ENCODE measurements at regions not wholly inside any gene's neighbourhood (a gene's known extent, or its start where the extent isn't known, plus 50 kb on each side); places are given as distances from the start of the nearest gene placed in this dataset.

- H2AFZ ChIP-seq: no peak overlapping the region
- TF ChIP-seq, protein P1, sequence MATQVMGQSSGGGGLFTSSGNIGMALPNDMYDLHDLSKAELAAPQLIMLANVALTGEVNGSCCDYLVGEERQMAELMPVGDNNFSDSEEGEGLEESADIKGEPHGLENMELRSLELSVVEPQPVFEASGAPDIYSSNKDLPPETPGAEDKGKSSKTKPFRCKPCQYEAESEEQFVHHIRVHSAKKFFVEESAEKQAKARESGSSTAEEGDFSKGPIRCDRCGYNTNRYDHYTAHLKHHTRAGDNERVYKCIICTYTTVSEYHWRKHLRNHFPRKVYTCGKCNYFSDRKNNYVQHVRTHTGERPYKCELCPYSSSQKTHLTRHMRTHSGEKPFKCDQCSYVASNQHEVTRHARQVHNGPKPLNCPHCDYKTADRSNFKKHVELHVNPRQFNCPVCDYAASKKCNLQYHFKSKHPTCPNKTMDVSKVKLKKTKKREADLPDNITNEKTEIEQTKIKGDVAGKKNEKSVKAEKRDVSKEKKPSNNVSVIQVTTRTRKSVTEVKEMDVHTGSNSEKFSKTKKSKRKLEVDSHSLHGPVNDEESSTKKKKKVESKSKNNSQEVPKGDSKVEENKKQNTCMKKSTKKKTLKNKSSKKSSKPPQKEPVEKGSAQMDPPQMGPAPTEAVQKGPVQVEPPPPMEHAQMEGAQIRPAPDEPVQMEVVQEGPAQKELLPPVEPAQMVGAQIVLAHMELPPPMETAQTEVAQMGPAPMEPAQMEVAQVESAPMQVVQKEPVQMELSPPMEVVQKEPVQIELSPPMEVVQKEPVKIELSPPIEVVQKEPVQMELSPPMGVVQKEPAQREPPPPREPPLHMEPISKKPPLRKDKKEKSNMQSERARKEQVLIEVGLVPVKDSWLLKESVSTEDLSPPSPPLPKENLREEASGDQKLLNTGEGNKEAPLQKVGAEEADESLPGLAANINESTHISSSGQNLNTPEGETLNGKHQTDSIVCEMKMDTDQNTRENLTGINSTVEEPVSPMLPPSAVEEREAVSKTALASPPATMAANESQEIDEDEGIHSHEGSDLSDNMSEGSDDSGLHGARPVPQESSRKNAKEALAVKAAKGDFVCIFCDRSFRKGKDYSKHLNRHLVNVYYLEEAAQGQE (IDR thresholded peaks at IDR 0.05; ENCODE audit: unreplicated experiment): no peak
- TF ChIP-seq STAT1 (IDR thresholded peaks at IDR 0.05; ENCODE audit: unreplicated experiment): no peak
- no peak for TF ChIP-seq ZNF331 (CRISPR knock-in tag; IDR thresholded peaks at IDR 0.05; ENCODE audit: low read depth)
- no peak for TF ChIP-seq POLR2AphosphoS5 (IDR thresholded peaks at IDR 0.05; ENCODE audit: low read depth)
- H3K27ac ChIP-seq (ENCODE audit: low read depth): no peak overlapping the region
- ATAC-seq (no peak), DNase-seq (ENCODE audit: low spot score) (no peak)
- H3K79me2 ChIP-seq (replicated peaks; ENCODE audit: insufficient read depth): no peaks in the 10 kb centered on the region
- Mint-ChIP-seq H3K36me3 (ENCODE audit: low read depth) (no peaks in the 10 kb centered on the region), H3K9me3 (no peaks in the 10 kb centered on the region), H3K4me1 (peaks cover 22% of the 10 kb centered on the region), H3K4me3 (no peak overlapping the region), H3K27ac (no peak overlapping the region), H3K27me3 (ENCODE audit: insufficient read depth, low read depth, poor library complexity) (peaks cover 3% of the 10 kb centered on the region)
- no peaks in the 10 kb centered on the region for H3F3A ChIP-seq (replicated peaks; ENCODE audit: low read depth)
- no peaks in the 10 kb centered on the region for H3K36me3 ChIP-seq (ENCODE audit: insufficient read depth)
- no peak overlapping the region for H3K4me2 ChIP-seq
- H3K4me3 ChIP-seq: no peak overlapping the region
- H4K20me1 ChIP-seq (replicated peaks; ENCODE audit: insufficient read depth): no peaks in the 10 kb centered on the region
- no peaks in the 10 kb centered on the region for H3K27me3 ChIP-seq (ENCODE audit: insufficient read depth)
- peaks cover 19% of the 10 kb centered on the region for H3K4me1 ChIP-seq (ENCODE audit: insufficient read depth)
- no peaks in the 10 kb centered on the region for H3K9me2 ChIP-seq (ENCODE audit: insufficient read depth)
Measured at GRCh38 chr2:183606022-183606717, 481.9 kb downstream of the NUP35 start.

- Histone ChIP-seq H3K27me3 (ENCODE audit: insufficient read depth) (no peaks in the 10 kb centered on the region), H3K4me1 (ENCODE audit: insufficient read depth) (peaks cover 19% of the 10 kb centered on the region), H3K4me2 (no peak overlapping the region), H2AFZ (no peak overlapping the region), H4K20me1 (replicated peaks; ENCODE audit: insufficient read depth) (no peaks in the 10 kb centered on the region), H3K36me3 (ENCODE audit: insufficient read depth) (no peaks in the 10 kb centered on the region), H3K79me2 (replicated peaks; ENCODE audit: insufficient read depth) (no peaks in the 10 kb centered on the region), H3K9me2 (ENCODE audit: insufficient read depth) (no peaks in the 10 kb centered on the region), H3K27ac (ENCODE audit: low read depth) (no peak overlapping the region), H3K4me3 (no peak overlapping the region), H3F3A (replicated peaks; ENCODE audit: low read depth) (no peaks in the 10 kb centered on the region)
- Mint-ChIP-seq H3K36me3 (ENCODE audit: low read depth) (no peaks in the 10 kb centered on the region), H3K4me1 (peaks cover 22% of the 10 kb centered on the region), H3K4me3 (no peak overlapping the region), H3K9me3 (no peaks in the 10 kb centered on the region), H3K27ac (no peak overlapping the region), H3K27me3 (ENCODE audit: insufficient read depth, low read depth, poor library complexity) (peaks cover 3% of the 10 kb centered on the region)
- no peak for DNase-seq (ENCODE audit: low spot score)
- no peak for ATAC-seq
- TF ChIP-seq ETS1 (IDR thresholded peaks at IDR 0.05): no peak
- TF ChIP-seq, protein P1 (IDR thresholded peaks at IDR 0.05; ENCODE audit: unreplicated experiment): no peak
- TF ChIP-seq ZNF462 (CRISPR knock-in tag; IDR thresholded peaks at IDR 0.05): no peak
- no peak for TF ChIP-seq NANOG (IDR thresholded peaks at IDR 0.05; ENCODE audit: borderline replicate concordance)
Measured at GRCh38 chr2:183606718-183607085, 482.5 kb downstream of the NUP35 start.

Measured in GM23338 (cell line).